Activated T-helper 17 cell treated with anti-CD3 and anti-CD28 coated beads, Interleukin-2, amount 50 U/mL, for 72 hours (primary cell): ENCODE measurements at regions not wholly inside any gene's neighbourhood (a gene's known extent, or its start where the extent isn't known, plus 50 kb on each side); places are given as distances from the start of the nearest gene placed in this dataset.

Experiments
- ATAC-seq: fragments of 150-1000 bp; cut with Tn5 transposase; replicated peaks from 2 replicates; pipeline ENCODE4 v1.10.0; 2021; ENCODE audit warnings: mild to moderate bottlenecking, moderate library complexity
- H3K27ac Mint-ChIP-seq: one replicate; pipeline ENCODE4 v1.8.0; 2022; ENCODE audit warnings: mixed read lengths
- H3K27me3 Mint-ChIP-seq: one replicate; pipeline ENCODE4 v1.8.0; 2022; ENCODE audit warnings: mixed read lengths
- H3K36me3 Mint-ChIP-seq: one replicate; pipeline ENCODE4 v1.8.0; 2022; ENCODE audit warnings: low read depth, mild to moderate bottlenecking, mixed read lengths
- H3K4me1 Mint-ChIP-seq: one replicate; pipeline ENCODE4 v1.8.0; 2022; ENCODE audit warnings: mixed read lengths
- H3K4me3 Mint-ChIP-seq: one replicate; pipeline ENCODE4 v1.8.0; 2022; ENCODE audit warnings: mild to moderate bottlenecking, mixed read lengths
- H3K9me3 Mint-ChIP-seq: one replicate; pipeline ENCODE4 v1.8.0; 2022; ENCODE audit warnings: mixed read lengths

DNA sequence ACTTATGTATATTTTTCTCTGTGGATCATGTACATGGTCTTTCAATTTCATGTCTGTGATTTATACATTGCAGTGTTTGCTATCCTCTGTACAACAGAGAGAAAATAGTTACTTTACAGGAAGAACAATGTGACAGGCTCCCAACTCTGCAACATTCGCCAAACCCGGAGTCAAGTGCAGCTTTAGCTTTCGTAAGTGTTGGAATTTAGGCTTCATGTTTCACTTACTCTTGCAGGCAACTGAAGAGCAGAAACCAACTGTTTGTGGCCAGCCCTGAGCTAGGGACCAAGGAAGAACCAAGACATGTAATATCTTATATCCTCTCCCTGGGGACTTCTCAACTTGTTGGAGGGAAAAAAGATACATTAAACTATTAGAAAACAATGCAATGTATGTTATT, 147.9 kb downstream of the C5orf15 start:
- ATAC-seq = no peak
- H3K27ac Mint-ChIP-seq = no peak overlapping the region

DNA sequence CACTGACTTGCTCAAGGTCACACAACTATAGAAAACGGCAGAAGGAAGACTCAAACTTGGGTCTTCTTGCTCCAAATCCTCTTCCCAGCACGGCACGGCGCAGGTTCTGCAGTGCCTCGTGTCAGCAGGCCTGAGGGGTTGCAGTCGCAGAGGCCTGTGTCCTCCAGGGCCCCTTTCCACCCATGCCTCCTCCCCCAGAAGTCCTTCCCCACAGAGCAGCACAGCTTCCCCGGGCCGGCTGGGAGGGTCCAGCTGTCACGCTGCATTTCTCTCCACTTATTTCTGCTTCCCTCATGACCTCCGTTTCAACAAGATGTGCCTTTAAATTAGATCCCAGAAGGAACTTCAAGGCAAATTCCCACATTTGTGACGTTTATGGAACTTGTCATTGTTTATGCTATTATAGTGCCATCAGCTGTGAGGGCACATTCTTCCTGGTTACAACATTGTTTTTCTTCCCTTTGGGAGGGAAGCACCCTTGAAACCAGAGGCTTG, 148.4 kb downstream of the C5orf15 start:
- peaks cover 31% of the 10 kb centered on the region for H3K27me3 Mint-ChIP-seq
- ATAC-seq = no peak
- H3K36me3 Mint-ChIP-seq = no peaks in the 10 kb centered on the region
- H3K4me3 Mint-ChIP-seq = no peak overlapping the region
- H3K27ac Mint-ChIP-seq = no peak overlapping the region
- H3K9me3 Mint-ChIP-seq = no peaks in the 10 kb centered on the region
- peaks cover 11% of the 10 kb centered on the region for H3K4me1 Mint-ChIP-seq

More for the DNA sequence above, 147.9 kb downstream of the C5orf15 start:
- H3K36me3 Mint-ChIP-seq = no peaks in the 10 kb centered on the region
- peaks cover 11% of the 10 kb centered on the region for H3K4me1 Mint-ChIP-seq
- H3K27me3 Mint-ChIP-seq = peaks cover 30% of the 10 kb centered on the region
- no peak overlapping the region for H3K4me3 Mint-ChIP-seq
- H3K9me3 Mint-ChIP-seq = no peaks in the 10 kb centered on the region

- Mint-ChIP-seq H3K27ac (no peak overlapping the region), H3K4me1 (peaks cover under 1% of the 10 kb centered on the region), H3K9me3 (no peaks in the 10 kb centered on the region), H3K27me3 (peaks cover 36% of the 10 kb centered on the region), H3K36me3 (no peaks in the 10 kb centered on the region), H3K4me3 (no peak overlapping the region)
- ATAC-seq = no peak
Observed at GRCh38 chr5:133818869-133819600, 149.4 kb downstream of the C5orf15 start.

- Mint-ChIP-seq H3K9me3 (no peaks in the 10 kb centered on the region), H3K4me1 (no peaks in the 10 kb centered on the region), H3K36me3 (no peaks in the 10 kb centered on the region), H3K27ac (no peak overlapping the region), H3K27me3 (peaks cover 43% of the 10 kb centered on the region), H3K4me3 (no peak overlapping the region)
- ATAC-seq = no peak
Observed at GRCh38 chr5:133818031-133818431, 150.4 kb downstream of the C5orf15 start.

- ATAC-seq = no peak
- Mint-ChIP-seq H3K27me3 (peaks cover 40% of the 10 kb centered on the region), H3K27ac (no peak overlapping the region), H3K9me3 (no peaks in the 10 kb centered on the region), H3K4me1 (no peaks in the 10 kb centered on the region), H3K4me3 (no peak overlapping the region), H3K36me3 (no peaks in the 10 kb centered on the region)
Observed at GRCh38 chr5:133817456-133817855, 151.0 kb downstream of the C5orf15 start.

- no peak overlapping the region for H3K27ac Mint-ChIP-seq
- no peaks in the 10 kb centered on the region for H3K9me3 Mint-ChIP-seq
- H3K4me1 Mint-ChIP-seq = no peaks in the 10 kb centered on the region
- H3K36me3 Mint-ChIP-seq = no peaks in the 10 kb centered on the region
- no peak overlapping the region for H3K4me3 Mint-ChIP-seq
- ATAC-seq = no peak
- peaks cover 42% of the 10 kb centered on the region for H3K27me3 Mint-ChIP-seq
Observed at GRCh38 chr5:133816791-133817190, 151.6 kb downstream of the C5orf15 start.

GRCh38 chr5:133814152-133814551, 154.3 kb downstream of the C5orf15 start:
- Mint-ChIP-seq H3K27ac (no peak overlapping the region), H3K36me3 (no peaks in the 10 kb centered on the region), H3K4me3 (no peak overlapping the region), H3K9me3 (no peaks in the 10 kb centered on the region), H3K4me1 (no peaks in the 10 kb centered on the region), H3K27me3 (peaks cover 32% of the 10 kb centered on the region)
- no peak for ATAC-seq

DNA sequence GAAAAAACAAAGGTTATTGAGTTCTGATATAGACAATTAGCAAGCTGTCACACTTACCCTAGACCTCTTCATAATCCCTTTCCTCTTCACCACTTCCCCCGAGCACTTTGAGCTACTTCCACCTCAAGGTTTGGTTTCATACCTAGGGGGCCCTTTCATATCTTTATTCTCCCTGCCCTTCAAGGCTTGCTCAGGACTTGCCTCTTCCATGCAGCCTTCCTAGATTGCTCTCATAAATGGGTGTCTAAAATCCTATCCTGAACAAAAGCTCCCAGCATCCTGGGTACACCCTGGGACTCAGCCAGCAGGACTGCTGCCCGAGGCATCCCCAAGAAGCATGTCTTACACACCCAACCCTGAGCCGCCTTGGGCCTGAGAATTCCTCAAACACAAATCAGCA, 157.3 kb downstream of the C5orf15 start:
- H3K36me3 Mint-ChIP-seq = no peaks in the 10 kb centered on the region
- ATAC-seq = no peak
- H3K27me3 Mint-ChIP-seq = peaks cover 26% of the 10 kb centered on the region
- H3K9me3 Mint-ChIP-seq = no peaks in the 10 kb centered on the region
- H3K4me3 Mint-ChIP-seq = no peak overlapping the region
- no peaks in the 10 kb centered on the region for H3K4me1 Mint-ChIP-seq
- H3K27ac Mint-ChIP-seq = no peak overlapping the region

DNA sequence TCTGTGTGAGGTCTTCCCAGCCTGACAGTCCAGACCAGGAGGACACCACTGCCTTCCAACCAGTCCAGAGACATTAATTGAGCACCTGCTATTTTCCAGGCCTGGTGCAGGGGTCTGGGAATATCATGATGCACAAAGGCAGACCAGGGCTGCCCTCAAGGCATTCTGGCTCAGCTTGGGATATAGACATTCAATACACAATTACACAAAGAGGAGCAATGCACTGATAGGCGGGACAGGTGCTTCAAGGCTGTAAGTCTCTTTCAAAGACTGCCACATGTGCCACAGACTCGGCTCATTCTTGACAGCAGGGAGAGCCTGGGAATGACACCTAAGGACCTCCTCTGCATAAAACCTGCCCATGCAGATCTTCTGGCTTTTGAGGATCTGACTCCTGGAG, 158.6 kb downstream of the C5orf15 start:
- H3K4me3 Mint-ChIP-seq = no peak overlapping the region
- ATAC-seq = no peak
- no peaks in the 10 kb centered on the region for H3K36me3 Mint-ChIP-seq
- H3K9me3 Mint-ChIP-seq = no peaks in the 10 kb centered on the region
- H3K27me3 Mint-ChIP-seq = peaks cover 26% of the 10 kb centered on the region
- no peak overlapping the region for H3K27ac Mint-ChIP-seq
- H3K4me1 Mint-ChIP-seq = no peaks in the 10 kb centered on the region

- no peaks in the 10 kb centered on the region for H3K4me1 Mint-ChIP-seq
- H3K4me3 Mint-ChIP-seq = no peak overlapping the region
- H3K9me3 Mint-ChIP-seq = no peaks in the 10 kb centered on the region
- peaks cover 22% of the 10 kb centered on the region for H3K27me3 Mint-ChIP-seq
- ATAC-seq = no peak
- H3K27ac Mint-ChIP-seq = no peak overlapping the region
- H3K36me3 Mint-ChIP-seq = no peaks in the 10 kb centered on the region
Observed at GRCh38 chr5:133807348-133807747, 161.1 kb downstream of the C5orf15 start.

- Mint-ChIP-seq H3K27ac (no peak overlapping the region), H3K36me3 (no peaks in the 10 kb centered on the region)
Observed at GRCh38 chr5:133806847-133807246, 161.6 kb downstream of the C5orf15 start.

DNA sequence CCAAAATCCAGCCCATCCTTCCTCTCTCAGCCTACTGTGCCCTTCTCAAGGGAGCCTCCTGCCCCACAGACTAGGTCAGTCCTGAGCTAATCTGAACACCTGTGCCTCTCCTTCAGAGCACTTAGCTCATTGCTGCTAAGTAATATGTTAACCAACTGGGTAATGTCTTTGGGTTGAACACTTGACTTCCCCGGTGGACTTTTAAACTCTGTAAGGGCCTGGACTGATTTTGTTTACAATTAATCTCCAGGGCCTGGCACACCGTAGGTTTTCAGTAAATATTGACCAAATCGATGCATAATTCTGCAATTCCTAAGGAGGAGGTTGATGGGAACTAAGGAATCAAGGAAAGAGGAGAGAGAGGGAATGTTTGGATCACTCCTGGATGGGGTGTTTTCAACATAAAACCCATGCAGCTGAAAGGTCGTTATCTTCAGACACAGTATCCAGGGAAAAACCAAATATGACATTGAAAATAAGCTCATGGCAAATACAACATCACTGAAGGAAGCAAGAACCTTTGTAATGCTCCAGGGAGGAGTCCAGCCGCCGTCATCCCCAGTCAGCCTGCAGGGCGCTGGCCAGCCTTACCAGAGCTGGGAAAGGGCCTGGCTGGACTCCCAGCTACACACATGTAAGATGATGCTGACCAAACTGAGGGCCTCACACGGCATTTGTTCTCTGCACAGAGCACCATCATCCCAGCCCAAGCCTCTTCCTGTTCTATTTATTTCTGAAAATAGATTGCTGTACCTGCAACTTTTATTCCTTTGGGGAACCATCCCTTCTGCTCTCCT, 166.3 kb downstream of the C5orf15 start:
- Mint-ChIP-seq H3K27me3 (peaks cover 37% of the 10 kb centered on the region), H3K4me1 (no peaks in the 10 kb centered on the region), H3K36me3 (no peaks in the 10 kb centered on the region), H3K4me3 (no peak overlapping the region), H3K9me3 (no peaks in the 10 kb centered on the region), H3K27ac (no peak overlapping the region)
- ATAC-seq = no peak

More at GRCh38 chr5:133806847-133807246, 161.6 kb downstream of the C5orf15 start:
- no peak for ATAC-seq
- H3K27me3 Mint-ChIP-seq = peaks cover 19% of the 10 kb centered on the region
- H3K4me1 Mint-ChIP-seq = no peaks in the 10 kb centered on the region
- H3K9me3 Mint-ChIP-seq = no peaks in the 10 kb centered on the region
- no peak overlapping the region for H3K4me3 Mint-ChIP-seq

DNA sequence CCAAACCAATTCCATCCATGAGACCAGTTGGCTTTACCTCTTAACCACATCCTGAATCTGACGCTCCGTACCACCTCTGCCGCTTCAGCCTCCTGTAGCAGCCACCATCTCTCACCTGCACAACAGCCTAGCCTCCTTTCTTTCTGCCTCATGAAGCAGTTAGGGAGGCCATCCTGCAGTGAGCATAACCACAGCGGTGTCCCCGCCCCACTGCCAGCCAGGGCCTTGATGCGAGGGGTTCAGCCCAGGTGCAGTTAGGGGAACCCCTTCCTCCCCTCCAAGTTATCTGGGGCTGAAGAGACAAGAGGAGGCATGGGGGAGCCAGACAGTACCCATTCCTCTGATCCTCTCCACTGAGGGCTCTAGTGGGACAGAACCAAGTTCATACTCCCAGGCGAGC, 167.0 kb downstream of the C5orf15 start:
- H3K36me3 Mint-ChIP-seq = no peaks in the 10 kb centered on the region
- H3K27me3 Mint-ChIP-seq = peaks cover 39% of the 10 kb centered on the region
- no peak overlapping the region for H3K4me3 Mint-ChIP-seq
- H3K4me1 Mint-ChIP-seq = no peaks in the 10 kb centered on the region
- ATAC-seq = no peak
- H3K27ac Mint-ChIP-seq = no peak overlapping the region
- no peaks in the 10 kb centered on the region for H3K9me3 Mint-ChIP-seq

DNA sequence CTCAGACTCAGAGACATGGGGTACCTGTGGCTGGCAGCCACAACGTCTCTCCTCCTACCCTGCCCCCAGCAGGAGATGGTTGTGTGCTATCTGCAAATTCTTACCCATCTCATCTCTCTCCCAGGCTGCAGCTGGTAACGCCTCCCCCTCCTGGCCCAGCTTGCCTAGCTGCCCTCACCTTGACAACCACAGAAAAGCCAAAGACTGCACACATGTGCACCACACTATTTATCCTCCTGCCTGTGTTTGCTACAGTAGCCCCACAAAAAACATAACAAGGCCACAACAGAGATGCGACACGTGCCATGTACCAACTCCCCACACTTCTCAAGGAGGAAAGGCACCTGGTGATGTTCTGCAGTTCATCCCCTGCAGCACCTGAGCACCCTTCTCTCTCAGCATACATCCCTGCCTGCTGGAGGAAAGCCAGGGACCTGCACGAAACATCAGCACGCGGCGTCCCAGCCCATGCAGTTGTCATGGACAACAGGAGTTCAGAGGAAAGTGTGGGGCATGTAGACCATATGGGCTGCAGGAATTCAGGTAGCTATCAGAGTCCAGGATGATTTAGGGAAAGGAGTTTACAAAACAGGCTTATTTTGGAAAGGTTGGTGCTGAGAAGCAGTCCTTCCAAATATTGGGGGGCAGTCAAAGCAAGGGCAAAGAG, 168.7 kb downstream of the C5orf15 start:
- H3K4me3 Mint-ChIP-seq = no peak overlapping the region
- no peaks in the 10 kb centered on the region for H3K9me3 Mint-ChIP-seq
- peaks cover 39% of the 10 kb centered on the region for H3K27me3 Mint-ChIP-seq
- ATAC-seq = no peak
- H3K4me1 Mint-ChIP-seq = no peaks in the 10 kb centered on the region
- H3K27ac Mint-ChIP-seq = no peak overlapping the region
- H3K36me3 Mint-ChIP-seq = no peaks in the 10 kb centered on the region
